Activated CD4-positive, alpha-beta T cell treated with anti-CD3 and anti-CD28 coated beads, Interleukin-2, amount 50 U/mL, for 16 hours (primary cell): ENCODE measurements at regions not wholly inside any gene's neighbourhood (a gene's known extent, or its start where the extent isn't known, plus 50 kb on each side); places are given as distances from the start of the nearest gene placed in this dataset.
"Not testable (repeated sequence)": the region's sequence is repeated elsewhere in the genome, so short reads cannot be mapped to it uniquely, and the experiment has no call there.

Experiments
- DNase-seq: peaks from one replicate; pipeline ENCODE4 v3.0.0-alpha.2; 2020

- DNase-seq, result no peak
Observed at GRCh38 chr12:58009405-58010195, 68.2 kb downstream of the ATP23 start.

- no peak for DNase-seq
Observed at GRCh38 chr12:58011676-58012075, 70.3 kb downstream of the ATP23 start.

GRCh38 chr12:58022379-58023020 lies 81.1 kb downstream of the ATP23 start:
- not testable (repeated sequence) for DNase-seq

GRCh38 chr12:58025431-58025830 lies 84.1 kb downstream of the ATP23 start:
- no peak for DNase-seq

- no peak for DNase-seq
Observed at GRCh38 chr12:58026426-58026825, 85.1 kb downstream of the ATP23 start.

GRCh38 chr12:58026897-58027891 lies 85.8 kb downstream of the ATP23 start:
- DNase-seq, result no peak

GRCh38 chr12:58028294-58028693 lies 86.9 kb downstream of the ATP23 start:
- no peak for DNase-seq

GRCh38 chr12:58029260-58029659 lies 87.9 kb downstream of the ATP23 start:
- no peak for DNase-seq

GRCh38 chr12:58030566-58031279 lies 89.4 kb downstream of the ATP23 start:
- no peak for DNase-seq

GRCh38 chr12:58032156-58032555 lies 90.8 kb downstream of the ATP23 start:
- no peak for DNase-seq

GRCh38 chr12:58033831-58034230 lies 92.5 kb downstream of the ATP23 start:
- DNase-seq, result no peak

GRCh38 chr12:58034311-58034710 lies 92.9 kb downstream of the ATP23 start:
- DNase-seq, result no peak

GRCh38 chr12:58034712-58035111 lies 93.3 kb downstream of the ATP23 start:
- DNase-seq, result no peak

GRCh38 chr12:58041441-58041840 lies 100.1 kb downstream of the ATP23 start:
- no peak for DNase-seq

- DNase-seq, result no peak
Observed at GRCh38 chr12:58044966-58045365, 103.6 kb downstream of the ATP23 start.

- DNase-seq, result no peak
Observed at GRCh38 chr12:58046271-58046670, 104.9 kb downstream of the ATP23 start.

- no peak for DNase-seq
Observed at GRCh38 chr12:58051378-58051777, 110.0 kb downstream of the ATP23 start.

GRCh38 chr12:58064666-58065065 lies 123.3 kb downstream of the ATP23 start:
- DNase-seq, result no peak

- DNase-seq, result no peak
Observed at GRCh38 chr12:58066296-58066695, 124.9 kb downstream of the ATP23 start.

GRCh38 chr12:58067610-58068387 lies 126.4 kb downstream of the ATP23 start:
- DNase-seq, result no peak

GRCh38 chr12:58068706-58069105 lies 127.3 kb downstream of the ATP23 start:
- DNase-seq, result no peak
